Glutamatergic neuron (in vitro differentiated cells): ENCODE measurements at regions not wholly inside any gene's neighbourhood (a gene's known extent, or its start where the extent isn't known, plus 50 kb on each side); places are given as distances from the start of the nearest gene placed in this dataset.

Experiments
- DNase-seq: peaks from one replicate; pipeline ENCODE4 v3.0.0; 2022
- H3K27ac Mint-ChIP-seq: one replicate; pipeline ENCODE4 v1.8.0; 2020; ENCODE audit warnings: mild to moderate bottlenecking, mixed read lengths, inconsistent platforms; ENCODE audit not compliant: unreplicated experiment
- H3K27me3 Mint-ChIP-seq: one replicate; pipeline ENCODE4 v1.8.0; 2020; ENCODE audit warnings: mild to moderate bottlenecking, moderate library complexity, mixed read lengths, inconsistent platforms; ENCODE audit not compliant: unreplicated experiment
- H3K36me3 Mint-ChIP-seq: one replicate; pipeline ENCODE4 v1.8.0; 2020; ENCODE audit warnings: mild to moderate bottlenecking, mixed read lengths, inconsistent platforms; ENCODE audit not compliant: unreplicated experiment
- H3K4me1 Mint-ChIP-seq: one replicate; pipeline ENCODE4 v1.8.0; 2020; ENCODE audit warnings: mild to moderate bottlenecking, low read depth, mixed read lengths, inconsistent platforms; ENCODE audit not compliant: unreplicated experiment
- H3K4me3 Mint-ChIP-seq: one replicate; pipeline ENCODE4 v1.8.0; 2020; ENCODE audit warnings: mild to moderate bottlenecking, mixed read lengths, inconsistent platforms; ENCODE audit not compliant: unreplicated experiment
- H3K9me3 Mint-ChIP-seq: one replicate; pipeline ENCODE4 v1.8.0; 2020; ENCODE audit warnings: mild to moderate bottlenecking, moderate library complexity, mixed read lengths, inconsistent platforms; ENCODE audit not compliant: unreplicated experiment
- CTCF ChIP-seq: fragments of 200-600 bp; sonication (generic); IDR thresholded peaks from one replicate; pipeline ENCODE4 v1.5.0; 2021; ENCODE audit not compliant: partially characterized antibody, unreplicated experiment

- no peak overlapping the region for H3K4me3 Mint-ChIP-seq
- H3K9me3 Mint-ChIP-seq, result no peaks in the 10 kb centered on the region
- DNase-seq, result no peak
- no peak for TF ChIP-seq CTCF
- H3K27me3 Mint-ChIP-seq, result peaks cover 3% of the 10 kb centered on the region
- H3K27ac Mint-ChIP-seq, result no peak overlapping the region
- no peaks in the 10 kb centered on the region for H3K4me1 Mint-ChIP-seq
- H3K36me3 Mint-ChIP-seq, result no peaks in the 10 kb centered on the region
Measured at GRCh38 chr6:30801950-30802349, 57.6 kb upstream of the IER3 start.

GRCh38 chr6:30800871-30801270, 56.5 kb upstream of the IER3 start:
- H3K4me1 Mint-ChIP-seq, result no peaks in the 10 kb centered on the region
- H3K9me3 Mint-ChIP-seq, result no peaks in the 10 kb centered on the region
- no peaks in the 10 kb centered on the region for H3K36me3 Mint-ChIP-seq
- no peak overlapping the region for H3K4me3 Mint-ChIP-seq
- no peak for DNase-seq
- H3K27ac Mint-ChIP-seq, result no peak overlapping the region
- no peak for TF ChIP-seq CTCF
- peaks cover 3% of the 10 kb centered on the region for H3K27me3 Mint-ChIP-seq

GRCh38 chr6:30799210-30799609, 54.9 kb upstream of the IER3 start:
- Mint-ChIP-seq H3K4me3 (no peak overlapping the region), H3K36me3 (no peaks in the 10 kb centered on the region), H3K27me3 (peaks cover 3% of the 10 kb centered on the region), H3K4me1 (no peaks in the 10 kb centered on the region), H3K9me3 (no peaks in the 10 kb centered on the region), H3K27ac (no peak overlapping the region)
- TF ChIP-seq CTCF, result no peak
- DNase-seq, result no peak

- no peaks in the 10 kb centered on the region for H3K4me1 Mint-ChIP-seq
- H3K27ac Mint-ChIP-seq, result no peak overlapping the region
- no peak overlapping the region for H3K4me3 Mint-ChIP-seq
- peaks cover 3% of the 10 kb centered on the region for H3K27me3 Mint-ChIP-seq
- DNase-seq, result no peak
- no peaks in the 10 kb centered on the region for H3K9me3 Mint-ChIP-seq
- H3K36me3 Mint-ChIP-seq, result no peaks in the 10 kb centered on the region
- TF ChIP-seq CTCF, result no peak
Measured at GRCh38 chr6:30798494-30798893, 54.1 kb upstream of the IER3 start.

GRCh38 chr6:30795549-30796293, 51.4 kb upstream of the IER3 start:
- Mint-ChIP-seq H3K36me3 (no peaks in the 10 kb centered on the region), H3K9me3 (no peaks in the 10 kb centered on the region), H3K27me3 (peaks cover 3% of the 10 kb centered on the region), H3K4me3 (no peak overlapping the region), H3K27ac (no peak overlapping the region), H3K4me1 (no peaks in the 10 kb centered on the region)
- no peak for TF ChIP-seq CTCF
- no peak for DNase-seq
